ENCODE measurements at regions not wholly inside any gene's neighbourhood (a gene's known extent, or its start where the extent isn't known, plus 50 kb on each side); places are given as distances from the start of the nearest gene placed in this dataset.

- WGBS, 4 donors = 68 to 79% (median 73%) methylated on average over 4 of the region's 4 CpGs
- no peak overlapping the region for H3K27ac ChIP-seq
Measured at GRCh38 chr2:221111739-221112138, 460.4 kb downstream of the EPHA4 start.

GRCh38 chr2:221112744-221113143 lies 459.4 kb downstream of the EPHA4 start:
- intact Hi-C loops (cut with DNase I) = no loop called here
- H3K36me3 ChIP-seq (replicated peaks in 1 of 2) = no peaks in the 10 kb centered on the region
- H3K27ac ChIP-seq = no peak overlapping the region
- TF ChIP-seq POLR2A (IDR thresholded peaks at IDR 0.05) (no peak), CTCF (IDR thresholded peaks at IDR 0.05) (no peak)
- no peaks in the 10 kb centered on the region for H3K9me3 ChIP-seq (replicated peaks in 1 of 3)
- 63 to 82% (median 74%) methylated on average over 3 of the region's 3 CpGs for WGBS, 4 donors
- DNase-seq = no peak
- no peak overlapping the region for H3K4me3 ChIP-seq
- H3K4me1 ChIP-seq (replicated peaks in 1 of 2) = no peaks in the 10 kb centered on the region
- H3K27me3 ChIP-seq = no peaks in the 10 kb centered on the region

More at GRCh38 chr2:221111739-221112138, 460.4 kb downstream of the EPHA4 start:
- H3K27me3 ChIP-seq = no peaks in the 10 kb centered on the region
- intact Hi-C loops (cut with DNase I) = no loop called here
- H3K9me3 ChIP-seq (replicated peaks in 1 of 3) = no peaks in the 10 kb centered on the region
- H3K4me3 ChIP-seq = no peak overlapping the region
- H3K36me3 ChIP-seq (replicated peaks in 1 of 2) = no peaks in the 10 kb centered on the region
- no peak for TF ChIP-seq CTCF (IDR thresholded peaks at IDR 0.05)
- TF ChIP-seq POLR2A (IDR thresholded peaks at IDR 0.05) = no peak
- H3K4me1 ChIP-seq (replicated peaks in 1 of 2) = no peaks in the 10 kb centered on the region
- no peak for DNase-seq

- no peaks in the 10 kb centered on the region for H3K4me1 ChIP-seq (replicated peaks in 1 of 2)
- no peaks in the 10 kb centered on the region for H3K27me3 ChIP-seq
- WGBS, 4 donors = 76 to 86% (median 83%) methylated on average over 3 of the region's 3 CpGs
- H3K36me3 ChIP-seq (replicated peaks in 1 of 2) = no peaks in the 10 kb centered on the region
- no peak for DNase-seq
- H3K4me3 ChIP-seq = no peak overlapping the region
- intact Hi-C loops (cut with DNase I) = no loop called here
- no peaks in the 10 kb centered on the region for H3K9me3 ChIP-seq (replicated peaks in 1 of 3)
- TF ChIP-seq POLR2A (IDR thresholded peaks at IDR 0.05) (no peak), CTCF (IDR thresholded peaks at IDR 0.05) (no peak)
- no peak overlapping the region for H3K27ac ChIP-seq
Measured at GRCh38 chr2:221115944-221116343, 456.2 kb downstream of the EPHA4 start.

- TF ChIP-seq CTCF (IDR thresholded peaks at IDR 0.05) = no peak
- no peak for TF ChIP-seq POLR2A (IDR thresholded peaks at IDR 0.05)
- Histone ChIP-seq H3K36me3 (replicated peaks in 1 of 2) (no peaks in the 10 kb centered on the region), H3K4me1 (replicated peaks in 1 of 2) (no peaks in the 10 kb centered on the region), H3K27me3 (no peaks in the 10 kb centered on the region), H3K4me3 (no peak overlapping the region), H3K27ac (no peak overlapping the region), H3K9me3 (replicated peaks in 1 of 3) (no peaks in the 10 kb centered on the region)
- 62 to 75% (median 68%) methylated on average over 2 of the region's 2 CpGs for WGBS, 4 donors
- intact Hi-C loops (cut with DNase I) = no loop called here
- no peak for DNase-seq
Measured at GRCh38 chr2:221120643-221121042, 451.5 kb downstream of the EPHA4 start.
